ENCODE measurements at regions not wholly inside any gene's neighbourhood (a gene's known extent, or its start where the extent isn't known, plus 50 kb on each side); places are given as distances from the start of the nearest gene placed in this dataset.

DNA sequence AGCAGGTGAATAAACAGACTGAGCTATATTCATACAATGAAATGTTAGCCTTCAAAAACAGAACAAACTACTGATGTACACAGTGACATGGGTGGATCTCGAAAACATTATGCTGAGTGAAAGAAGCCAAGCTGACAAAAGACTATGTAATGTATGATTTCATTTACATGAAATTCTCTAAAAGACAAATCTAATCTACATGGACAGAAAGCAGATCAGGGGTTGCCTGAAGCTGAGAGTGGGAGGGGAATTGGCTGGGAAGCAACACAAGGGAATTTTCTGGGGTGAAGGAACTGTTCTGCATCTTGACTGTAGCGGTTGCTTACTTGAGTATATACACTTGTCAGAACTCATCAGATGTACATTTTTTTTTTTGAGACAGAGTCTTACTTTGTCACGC is 121.7 kb upstream of the SVIL start:
- Histone ChIP-seq H3K4me1 (ENCODE audit: insufficient read depth, insufficient read length) (no peaks in the 10 kb centered on the region), H3K4me3 (ENCODE audit: insufficient read length, low read depth) (no peak overlapping the region), H3K9me3 (ENCODE audit: insufficient read depth, low read length) (no peaks in the 10 kb centered on the region), H3K27me3 (ENCODE audit: insufficient read depth, insufficient read length) (no peaks in the 10 kb centered on the region), H3K9ac (ENCODE audit: insufficient read length, low read depth) (no peak overlapping the region), H3K36me3 (ENCODE audit: insufficient read depth, insufficient read length, low read length) (no peaks in the 10 kb centered on the region)
- TF ChIP-seq SUZ12 (IDR thresholded peaks at IDR 0.05; ENCODE audit: extremely low read depth, insufficient read depth, insufficient read length), result no peak
- TF ChIP-seq YY1 (IDR thresholded peaks at IDR 0.05; ENCODE audit: insufficient read depth, insufficient read length), result no peak
- TF ChIP-seq ZNF274 (IDR thresholded peaks at IDR 0.05; ENCODE audit: low read depth, low read length), result no peak
- no peak for DNase-seq (ENCODE audit: low read depth, low spot score)

DNA sequence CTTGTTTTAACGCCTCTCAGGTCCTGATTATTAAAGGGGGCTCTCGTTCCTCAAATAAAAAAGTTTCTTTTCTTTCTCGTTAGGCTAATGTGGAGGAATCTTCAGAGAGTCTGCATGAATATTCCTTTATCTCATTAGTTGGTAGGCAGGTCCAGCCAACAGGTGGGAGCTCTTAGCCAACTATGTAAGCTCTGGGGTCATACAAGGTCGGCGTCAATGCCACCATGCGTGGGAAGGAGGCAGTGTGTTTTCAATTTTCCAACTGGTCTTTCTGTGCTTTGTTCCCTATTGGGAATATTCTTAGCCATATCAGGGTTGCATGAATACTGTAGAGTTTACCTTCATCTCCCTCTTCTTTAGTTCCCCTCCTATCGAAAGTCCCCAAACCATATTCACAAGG is 118.5 kb upstream of the SVIL start:
- no peaks in the 10 kb centered on the region for H3K9me3 ChIP-seq (ENCODE audit: insufficient read depth, low read length)
- DNase-seq (ENCODE audit: low read depth, low spot score), result no peak
- TF ChIP-seq SUZ12 (IDR thresholded peaks at IDR 0.05; ENCODE audit: extremely low read depth, insufficient read depth, insufficient read length) (no peak), ZNF274 (IDR thresholded peaks at IDR 0.05; ENCODE audit: low read depth, low read length) (no peak), YY1 (IDR thresholded peaks at IDR 0.05; ENCODE audit: insufficient read depth, insufficient read length) (no peak)
- no peak overlapping the region for H3K4me3 ChIP-seq (ENCODE audit: insufficient read length, low read depth)
- no peak overlapping the region for H3K9ac ChIP-seq (ENCODE audit: insufficient read length, low read depth)
- H3K27me3 ChIP-seq (ENCODE audit: insufficient read depth, insufficient read length), result no peaks in the 10 kb centered on the region
- no peaks in the 10 kb centered on the region for H3K36me3 ChIP-seq (ENCODE audit: insufficient read depth, insufficient read length, low read length)
- H3K4me1 ChIP-seq (ENCODE audit: insufficient read depth, insufficient read length), result no peaks in the 10 kb centered on the region

DNA sequence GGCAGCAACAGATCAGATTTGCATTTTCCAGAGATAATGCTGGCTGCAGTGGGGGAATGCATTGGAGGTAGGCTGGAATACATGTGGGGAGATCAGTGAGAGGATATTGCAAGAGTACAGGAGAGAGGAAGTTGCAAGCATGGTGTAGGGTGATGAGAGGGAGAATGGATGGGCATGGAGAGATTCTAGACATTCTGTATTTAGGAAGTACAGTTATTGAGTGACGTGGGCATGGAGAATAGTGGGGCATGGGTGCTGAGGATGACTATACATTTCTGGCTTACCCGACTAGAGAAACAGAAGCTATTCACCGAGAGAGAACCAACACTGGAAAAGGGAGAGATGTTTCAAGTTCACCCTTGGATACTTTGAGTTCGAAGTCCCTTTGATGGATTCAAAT is 116.9 kb upstream of the SVIL start:
- H3K9me3 ChIP-seq (ENCODE audit: insufficient read depth, low read length), result no peaks in the 10 kb centered on the region
- no peaks in the 10 kb centered on the region for H3K4me1 ChIP-seq (ENCODE audit: insufficient read depth, insufficient read length)
- TF ChIP-seq SUZ12 (IDR thresholded peaks at IDR 0.05; ENCODE audit: extremely low read depth, insufficient read depth, insufficient read length), result no peak
- no peak for TF ChIP-seq ZNF274 (IDR thresholded peaks at IDR 0.05; ENCODE audit: low read depth, low read length)
- TF ChIP-seq YY1 (IDR thresholded peaks at IDR 0.05; ENCODE audit: insufficient read depth, insufficient read length), result no peak
- no peaks in the 10 kb centered on the region for H3K36me3 ChIP-seq (ENCODE audit: insufficient read depth, insufficient read length, low read length)
- H3K9ac ChIP-seq (ENCODE audit: insufficient read length, low read depth), result no peak overlapping the region
- no peak for DNase-seq (ENCODE audit: low read depth, low spot score)
- H3K4me3 ChIP-seq (ENCODE audit: insufficient read length, low read depth), result no peak overlapping the region
- H3K27me3 ChIP-seq (ENCODE audit: insufficient read depth, insufficient read length), result no peaks in the 10 kb centered on the region

DNA sequence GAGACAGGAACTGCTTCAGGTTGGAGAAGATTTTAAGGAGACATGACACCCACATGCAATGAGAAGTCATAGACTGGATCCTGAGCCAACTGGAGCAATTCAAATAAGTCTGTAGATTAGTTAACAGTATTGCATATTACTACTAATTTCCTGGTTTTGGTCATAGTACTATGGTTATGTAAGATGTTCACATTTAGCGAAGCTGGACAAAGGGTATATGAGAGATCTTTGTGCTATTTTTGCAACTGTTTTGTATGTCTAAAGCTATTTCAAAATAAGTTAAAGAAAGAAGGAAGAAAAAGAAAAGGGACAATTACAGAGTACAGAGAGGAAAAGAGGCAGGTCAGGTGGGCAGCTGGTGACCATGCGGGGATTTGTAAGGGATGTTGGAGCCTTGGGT is 116.5 kb upstream of the SVIL start:
- TF ChIP-seq ZNF274 (IDR thresholded peaks at IDR 0.05; ENCODE audit: low read depth, low read length) (no peak), SUZ12 (IDR thresholded peaks at IDR 0.05; ENCODE audit: extremely low read depth, insufficient read depth, insufficient read length) (no peak), YY1 (IDR thresholded peaks at IDR 0.05; ENCODE audit: insufficient read depth, insufficient read length) (no peak)
- Histone ChIP-seq H3K9ac (ENCODE audit: insufficient read length, low read depth) (no peak overlapping the region), H3K4me3 (ENCODE audit: insufficient read length, low read depth) (no peak overlapping the region), H3K9me3 (ENCODE audit: insufficient read depth, low read length) (no peaks in the 10 kb centered on the region), H3K4me1 (ENCODE audit: insufficient read depth, insufficient read length) (no peaks in the 10 kb centered on the region), H3K36me3 (ENCODE audit: insufficient read depth, insufficient read length, low read length) (no peaks in the 10 kb centered on the region), H3K27me3 (ENCODE audit: insufficient read depth, insufficient read length) (no peaks in the 10 kb centered on the region)
- no peak for DNase-seq (ENCODE audit: low read depth, low spot score)

DNA sequence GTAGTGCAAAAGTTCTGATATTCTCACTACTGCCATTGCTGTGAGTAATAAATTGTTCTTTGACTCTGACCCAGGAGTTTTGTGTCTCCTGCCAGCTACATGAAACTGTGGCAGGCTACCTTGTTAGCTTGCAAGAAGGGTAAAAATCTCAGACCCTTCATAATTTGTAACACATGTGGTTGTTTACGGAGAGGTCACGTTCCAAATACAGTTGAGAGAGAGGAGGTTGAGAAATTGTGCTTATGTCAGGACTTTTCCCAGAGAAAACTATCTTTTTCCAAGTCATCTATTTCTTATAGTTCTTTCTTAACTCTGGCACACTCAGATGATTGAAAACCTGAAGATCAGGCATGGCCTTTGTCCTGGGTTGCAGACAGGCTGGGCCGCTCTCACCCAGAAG is 114.4 kb upstream of the SVIL start:
- H3K9ac ChIP-seq (ENCODE audit: insufficient read length, low read depth), result no peak overlapping the region
- TF ChIP-seq SUZ12 (IDR thresholded peaks at IDR 0.05; ENCODE audit: extremely low read depth, insufficient read depth, insufficient read length) (no peak), ZNF274 (IDR thresholded peaks at IDR 0.05; ENCODE audit: low read depth, low read length) (no peak), YY1 (IDR thresholded peaks at IDR 0.05; ENCODE audit: insufficient read depth, insufficient read length) (no peak)
- no peaks in the 10 kb centered on the region for H3K36me3 ChIP-seq (ENCODE audit: insufficient read depth, insufficient read length, low read length)
- H3K27me3 ChIP-seq (ENCODE audit: insufficient read depth, insufficient read length), result no peaks in the 10 kb centered on the region
- no peak overlapping the region for H3K4me3 ChIP-seq (ENCODE audit: insufficient read length, low read depth)
- DNase-seq (ENCODE audit: low read depth, low spot score), result no peak
- no peaks in the 10 kb centered on the region for H3K9me3 ChIP-seq (ENCODE audit: insufficient read depth, low read length)
- no peaks in the 10 kb centered on the region for H3K4me1 ChIP-seq (ENCODE audit: insufficient read depth, insufficient read length)

DNA sequence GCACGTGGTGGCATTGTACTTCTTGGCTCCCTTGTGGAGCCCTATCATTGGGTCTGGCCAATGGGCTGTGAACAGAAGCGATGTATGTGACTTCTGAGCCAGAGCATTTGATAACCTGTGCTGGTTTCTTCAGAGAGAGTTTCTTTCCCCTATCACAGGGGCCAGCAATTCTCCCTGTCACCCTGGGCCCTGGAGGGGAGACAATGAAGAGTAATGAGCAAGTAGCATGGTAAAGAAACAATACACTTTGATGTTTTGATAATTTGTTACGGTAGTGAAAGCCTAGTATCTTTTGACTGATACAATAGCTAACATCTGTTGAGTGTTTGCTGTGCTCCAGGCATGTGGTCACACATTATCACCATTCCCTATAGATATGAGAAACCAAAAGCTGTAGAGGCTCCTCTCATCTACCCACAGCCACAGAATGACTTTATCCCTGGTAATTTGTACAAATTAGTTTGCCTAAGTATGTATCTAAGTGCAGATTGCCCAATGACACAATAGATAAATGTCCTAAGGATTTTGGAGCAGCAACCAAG is 113.4 kb upstream of the SVIL start:
- no peak for TF ChIP-seq YY1 (IDR thresholded peaks at IDR 0.05; ENCODE audit: insufficient read depth, insufficient read length)
- TF ChIP-seq SUZ12 (IDR thresholded peaks at IDR 0.05; ENCODE audit: extremely low read depth, insufficient read depth, insufficient read length), result no peak
- TF ChIP-seq ZNF274 (IDR thresholded peaks at IDR 0.05; ENCODE audit: low read depth, low read length), result no peak
- Histone ChIP-seq H3K4me1 (ENCODE audit: insufficient read depth, insufficient read length) (no peaks in the 10 kb centered on the region), H3K9me3 (ENCODE audit: insufficient read depth, low read length) (no peaks in the 10 kb centered on the region), H3K27me3 (ENCODE audit: insufficient read depth, insufficient read length) (no peaks in the 10 kb centered on the region), H3K4me3 (ENCODE audit: insufficient read length, low read depth) (no peak overlapping the region), H3K9ac (ENCODE audit: insufficient read length, low read depth) (no peak overlapping the region), H3K36me3 (ENCODE audit: insufficient read depth, insufficient read length, low read length) (no peaks in the 10 kb centered on the region)
- no peak for DNase-seq (ENCODE audit: low read depth, low spot score)

DNA sequence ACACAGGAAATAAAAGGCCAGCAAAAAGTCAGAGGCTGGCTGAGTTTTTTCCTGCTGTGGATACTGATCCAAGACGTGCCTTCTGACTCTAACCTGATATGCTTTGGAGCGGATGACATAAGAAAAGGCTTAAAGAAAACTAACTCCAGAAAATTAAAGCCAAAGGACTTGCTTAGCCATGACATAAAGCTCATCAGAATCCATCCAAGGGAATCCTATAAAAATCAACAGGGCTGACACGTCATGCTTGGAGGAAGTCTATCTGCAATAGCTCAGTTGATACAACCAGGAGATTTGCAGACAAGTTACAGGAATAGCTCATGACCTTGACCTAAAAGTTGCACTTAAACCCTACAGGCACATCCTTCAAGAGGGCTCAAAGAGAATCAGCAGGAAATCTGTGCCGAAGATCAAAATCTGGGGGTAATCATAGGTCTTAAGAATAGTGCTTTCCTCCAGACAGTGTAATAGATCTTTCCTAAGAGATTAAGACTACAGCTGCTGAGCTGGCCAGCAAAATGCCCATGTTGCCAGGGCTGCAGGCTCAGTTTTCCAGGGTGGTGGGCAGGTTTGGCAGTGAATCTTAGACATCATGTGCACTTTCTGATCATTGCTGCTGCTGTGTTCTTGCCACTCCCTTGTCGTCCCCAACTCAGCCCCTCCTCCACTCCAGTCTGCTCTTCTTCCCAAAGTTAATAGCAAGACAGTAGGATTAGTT is 111.5 kb upstream of the SVIL start:
- H3K36me3 ChIP-seq (ENCODE audit: insufficient read depth, insufficient read length, low read length), result no peaks in the 10 kb centered on the region
- no peaks in the 10 kb centered on the region for H3K9me3 ChIP-seq (ENCODE audit: insufficient read depth, low read length)
- H3K4me3 ChIP-seq (ENCODE audit: insufficient read length, low read depth), result no peak overlapping the region
- no peak for TF ChIP-seq SUZ12 (IDR thresholded peaks at IDR 0.05; ENCODE audit: extremely low read depth, insufficient read depth, insufficient read length)
- no peak for TF ChIP-seq YY1 (IDR thresholded peaks at IDR 0.05; ENCODE audit: insufficient read depth, insufficient read length)
- TF ChIP-seq ZNF274 (IDR thresholded peaks at IDR 0.05; ENCODE audit: low read depth, low read length), result no peak
- no peak for DNase-seq (ENCODE audit: low read depth, low spot score)
- H3K9ac ChIP-seq (ENCODE audit: insufficient read length, low read depth), result no peak overlapping the region
- no peaks in the 10 kb centered on the region for H3K4me1 ChIP-seq (ENCODE audit: insufficient read depth, insufficient read length)
- no peaks in the 10 kb centered on the region for H3K27me3 ChIP-seq (ENCODE audit: insufficient read depth, insufficient read length)
